Activated CD8-positive, alpha-beta T cell treated with anti-CD3 and anti-CD28 coated beads for 36 hours (primary cell): ENCODE measurements at regions not wholly inside any gene's neighbourhood (a gene's known extent, or its start where the extent isn't known, plus 50 kb on each side); places are given as distances from the start of the nearest gene placed in this dataset.

ENCODE experiments used
- ATAC-seq: fragments of 200-7000 bp; cut with Tn5 transposase; one replicate; pipeline ENCODE4 v1.10.0; 2021; ENCODE audit warnings: mild to moderate bottlenecking, moderate library complexity
- CTCF ChIA-PET: fragments of 350-600 bp; sonication (Branson Sonifier 250); formaldehyde crosslinking; loops from one replicate; lab custom pipeline; 2021; ENCODE audit warnings: antibody characterized with exemption; lab: Charles Lee
- POLR2A ChIA-PET: fragments of 350-600 bp; sonication (Branson Sonifier 250); formaldehyde crosslinking; loops from one replicate; lab custom pipeline; 2021; ENCODE audit warnings: antibody characterized with exemption; lab: Charles Lee
- DNase-seq: peaks from one replicate; pipeline ENCODE4 v3.0.0-alpha.2; 2020
- H3K27ac Mint-ChIP-seq: one replicate; pipeline ENCODE4 v1.8.0; 2021; ENCODE audit warnings: mild to moderate bottlenecking, mixed read lengths
- H3K27me3 Mint-ChIP-seq: one replicate; pipeline ENCODE4 v1.8.0; 2021; ENCODE audit warnings: mixed read lengths
- H3K36me3 Mint-ChIP-seq: one replicate; pipeline ENCODE4 v1.8.0; 2021; ENCODE audit warnings: low read depth, mixed read lengths
- H3K4me1 Mint-ChIP-seq: one replicate; pipeline ENCODE4 v1.8.0; 2021; ENCODE audit warnings: low read depth, mixed read lengths
- H3K4me3 Mint-ChIP-seq: one replicate; pipeline ENCODE4 v1.8.0; 2021; ENCODE audit warnings: mild to moderate bottlenecking, moderate library complexity, mixed read lengths
- H3K9me3 Mint-ChIP-seq: one replicate; pipeline ENCODE4 v1.8.0; 2021; ENCODE audit warnings: mixed read lengths
- CTCF ChIP-seq: fragments of 200-600 bp; IDR thresholded peaks from one replicate; pipeline ENCODE4 v1.8.0; 2022; ENCODE audit warnings: antibody characterized with exemption, mild to moderate bottlenecking
- intact Hi-C: fragments of 100-400 bp; cut with micrococcal nuclease; formaldehyde crosslinking; loops from one replicate; pipeline ENCODE4 v1.10.0; 2022

- ATAC-seq (no peak), DNase-seq (no peak)
- no peaks in the 10 kb centered on the region for H3K4me1 Mint-ChIP-seq
- POLR2A ChIA-PET: interaction anchor here (0.6 kb wide), 1 partner anchor 663 kb away, joined by 3 read pairs; no protein-coding TSS in a partner anchor
- H3K4me3 Mint-ChIP-seq: no peak overlapping the region
- no peaks in the 10 kb centered on the region for H3K36me3 Mint-ChIP-seq
- H3K9me3 Mint-ChIP-seq: no peaks in the 10 kb centered on the region
- intact Hi-C loops: no loop called here
- no peak for TF ChIP-seq CTCF
- H3K27me3 Mint-ChIP-seq: no peaks in the 10 kb centered on the region
- H3K27ac Mint-ChIP-seq: no peak overlapping the region
- CTCF ChIA-PET: interaction anchor here (1.8 kb wide), 1 partner anchor 205 kb away, joined by 8 read pairs; no protein-coding TSS in a partner anchor
Measured at GRCh38 chr15:66646308-66646707, 55.7 kb upstream of the SMAD6 start.

- ChIA-PET POLR2A (no interaction called here), CTCF (interaction anchor here (1.8 kb wide), 1 partner anchor 204 kb away, joined by 8 read pairs; no protein-coding TSS in a partner anchor)
- ATAC-seq (no peak), DNase-seq (no peak)
- Mint-ChIP-seq H3K4me1 (no peaks in the 10 kb centered on the region), H3K4me3 (no peak overlapping the region), H3K27me3 (no peaks in the 10 kb centered on the region), H3K9me3 (no peaks in the 10 kb centered on the region), H3K27ac (no peak overlapping the region), H3K36me3 (no peaks in the 10 kb centered on the region)
- no peak for TF ChIP-seq CTCF
- intact Hi-C loops: no loop called here
Measured at GRCh38 chr15:66646799-66647198, 55.2 kb upstream of the SMAD6 start.

- Mint-ChIP-seq H3K4me1 (no peaks in the 10 kb centered on the region), H3K9me3 (no peaks in the 10 kb centered on the region), H3K4me3 (no peak overlapping the region), H3K27me3 (no peaks in the 10 kb centered on the region), H3K36me3 (no peaks in the 10 kb centered on the region), H3K27ac (no peak overlapping the region)
- no peak for TF ChIP-seq CTCF
- DNase-seq (no peak), ATAC-seq (no peak)
- intact Hi-C loops: no loop called here
- POLR2A ChIA-PET: no interaction called here
- CTCF ChIA-PET: interaction anchor here (0.6 to 1.8 kb wide), 3 partner anchors 29 to 204 kb away, joined by 3 to 8 read pairs (median 3); no protein-coding TSS in a partner anchor
Measured at GRCh38 chr15:66647358-66647757, 54.7 kb upstream of the SMAD6 start.

- TF ChIP-seq CTCF: no peak
- ATAC-seq: no peak
- Mint-ChIP-seq H3K27me3 (no peaks in the 10 kb centered on the region), H3K4me3 (no peak overlapping the region), H3K4me1 (no peaks in the 10 kb centered on the region), H3K9me3 (no peaks in the 10 kb centered on the region), H3K36me3 (no peaks in the 10 kb centered on the region), H3K27ac (no peak overlapping the region)
- intact Hi-C loops: no loop called here
- POLR2A ChIA-PET: no interaction called here
- CTCF ChIA-PET: interaction anchor here (1.1 to 1.4 kb wide), 2 partner anchors 30 to 203 kb away, joined by 3 read pairs; no protein-coding TSS in a partner anchor
- no peak for DNase-seq
Measured at GRCh38 chr15:66648588-66648987, 53.4 kb upstream of the SMAD6 start.

GRCh38 chr15:66649235-66649984 is 52.6 kb upstream of the SMAD6 start:
- no peak for DNase-seq
- Mint-ChIP-seq H3K27ac (no peak overlapping the region), H3K27me3 (no peaks in the 10 kb centered on the region), H3K4me3 (no peak overlapping the region), H3K9me3 (no peaks in the 10 kb centered on the region), H3K36me3 (no peaks in the 10 kb centered on the region), H3K4me1 (no peaks in the 10 kb centered on the region)
- POLR2A ChIA-PET: no interaction called here
- ATAC-seq: no peak
- intact Hi-C loops: no loop called here
- CTCF ChIA-PET: interaction anchor here (1.1 kb wide), 1 partner anchor 30 kb away, joined by 3 read pairs; no protein-coding TSS in a partner anchor
- TF ChIP-seq CTCF: no peak
